ENCODE measurements at regions not wholly inside any gene's neighbourhood (a gene's known extent, or its start where the extent isn't known, plus 50 kb on each side); places are given as distances from the start of the nearest gene placed in this dataset.

DNA sequence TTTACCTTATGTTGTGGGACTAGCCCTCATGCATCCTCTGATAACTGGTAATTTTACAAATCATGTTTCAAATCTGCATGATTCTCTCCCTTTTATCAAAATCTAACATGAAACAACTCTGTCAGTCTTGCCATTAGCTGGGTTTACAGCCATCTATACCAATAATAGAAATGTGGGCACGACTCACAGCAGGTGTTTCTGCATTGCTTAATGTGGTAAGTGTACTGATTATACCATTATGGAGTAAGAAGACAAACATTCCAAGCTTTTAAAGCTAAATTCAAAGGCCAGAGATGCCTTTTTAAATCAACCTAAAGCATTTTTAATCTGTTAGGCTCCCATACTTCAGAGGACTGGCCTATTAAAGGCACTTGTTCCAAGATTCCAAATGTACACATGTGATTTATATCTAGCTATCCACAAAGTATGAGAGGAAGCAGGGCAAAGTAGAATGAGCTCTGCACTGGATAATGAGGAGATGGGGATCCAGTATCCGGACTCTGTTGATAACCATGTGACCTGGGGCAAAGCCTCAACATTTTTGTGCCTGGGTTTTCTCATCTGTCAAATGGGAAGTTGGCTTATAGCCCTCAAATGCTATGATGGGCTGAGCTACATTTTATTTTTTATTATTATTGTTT, 52.3 kb upstream of the FUT8 start:
- no peak for DNase-seq

- DNase-seq, result no peak
These were observed 50.6 kb upstream of the FUT8 start for GRCh38 chr14:65361920-65362319.
